ENCODE measurements at regions not wholly inside any gene's neighbourhood (a gene's known extent, or its start where the extent isn't known, plus 50 kb on each side); places are given as distances from the start of the nearest gene placed in this dataset.

- TF ChIP-seq, protein P1, sequence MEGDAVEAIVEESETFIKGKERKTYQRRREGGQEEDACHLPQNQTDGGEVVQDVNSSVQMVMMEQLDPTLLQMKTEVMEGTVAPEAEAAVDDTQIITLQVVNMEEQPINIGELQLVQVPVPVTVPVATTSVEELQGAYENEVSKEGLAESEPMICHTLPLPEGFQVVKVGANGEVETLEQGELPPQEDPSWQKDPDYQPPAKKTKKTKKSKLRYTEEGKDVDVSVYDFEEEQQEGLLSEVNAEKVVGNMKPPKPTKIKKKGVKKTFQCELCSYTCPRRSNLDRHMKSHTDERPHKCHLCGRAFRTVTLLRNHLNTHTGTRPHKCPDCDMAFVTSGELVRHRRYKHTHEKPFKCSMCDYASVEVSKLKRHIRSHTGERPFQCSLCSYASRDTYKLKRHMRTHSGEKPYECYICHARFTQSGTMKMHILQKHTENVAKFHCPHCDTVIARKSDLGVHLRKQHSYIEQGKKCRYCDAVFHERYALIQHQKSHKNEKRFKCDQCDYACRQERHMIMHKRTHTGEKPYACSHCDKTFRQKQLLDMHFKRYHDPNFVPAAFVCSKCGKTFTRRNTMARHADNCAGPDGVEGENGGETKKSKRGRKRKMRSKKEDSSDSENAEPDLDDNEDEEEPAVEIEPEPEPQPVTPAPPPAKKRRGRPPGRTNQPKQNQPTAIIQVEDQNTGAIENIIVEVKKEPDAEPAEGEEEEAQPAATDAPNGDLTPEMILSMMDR (IDR thresholded peaks at IDR 0.05; ENCODE audit: poor library complexity, severe bottlenecking) = no peak
- TF ChIP-seq RAD21 (conservative IDR thresholded peaks at IDR 0.05) (no peak), POLR2AphosphoS5 (IDR thresholded peaks at IDR 0.05) (no peak), EZH2 (IDR thresholded peaks at IDR 0.05; ENCODE audit: borderline replicate concordance, insufficient read depth, low read length, poor library complexity, severe bottlenecking) (no peak), EP300 (conservative IDR thresholded peaks at IDR 0.05; ENCODE audit: poor library complexity, severe bottlenecking) (no peak), SMC3 (conservative IDR thresholded peaks at IDR 0.05; ENCODE audit: poor library complexity) (no peak)
Measured at GRCh38 chr12:23455283-23455682, 494.2 kb downstream of the SOX5 start.

All from neural cell (in vitro differentiated cells).